Activated CD8-positive, alpha-beta memory T cell treated with anti-CD3 and anti-CD28 coated beads for 4 hours (primary cell): ENCODE measurements at regions not wholly inside any gene's neighbourhood (a gene's known extent, or its start where the extent isn't known, plus 50 kb on each side); places are given as distances from the start of the nearest gene placed in this dataset.

Source experiments
- DNase-seq, 2 donors: peaks; one replicate each; pipeline ENCODE4 v3.0.0-alpha.2; 2020; ENCODE audit warnings: low read depth in 2 of 2

DNA sequence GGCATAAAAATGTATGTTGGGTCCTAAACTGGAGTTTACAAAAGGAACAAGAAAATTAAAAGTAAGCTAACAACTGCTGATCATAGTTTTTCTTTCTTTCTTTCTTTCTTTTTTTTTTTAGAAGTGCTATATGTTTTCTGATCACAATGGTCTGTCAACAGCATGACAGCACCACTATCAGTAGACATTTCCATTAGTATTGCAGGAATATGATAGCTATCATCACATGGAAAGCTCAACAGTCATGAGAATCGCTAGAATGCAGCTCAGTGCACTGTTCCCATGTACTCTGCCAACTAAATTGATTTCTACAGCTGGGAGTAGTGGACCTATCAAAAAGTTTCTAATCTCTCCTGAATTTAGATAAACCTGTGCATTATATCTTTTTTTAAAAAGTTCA is 950.3 kb upstream of the ACVR2A start:
- no peak for DNase-seq

DNA sequence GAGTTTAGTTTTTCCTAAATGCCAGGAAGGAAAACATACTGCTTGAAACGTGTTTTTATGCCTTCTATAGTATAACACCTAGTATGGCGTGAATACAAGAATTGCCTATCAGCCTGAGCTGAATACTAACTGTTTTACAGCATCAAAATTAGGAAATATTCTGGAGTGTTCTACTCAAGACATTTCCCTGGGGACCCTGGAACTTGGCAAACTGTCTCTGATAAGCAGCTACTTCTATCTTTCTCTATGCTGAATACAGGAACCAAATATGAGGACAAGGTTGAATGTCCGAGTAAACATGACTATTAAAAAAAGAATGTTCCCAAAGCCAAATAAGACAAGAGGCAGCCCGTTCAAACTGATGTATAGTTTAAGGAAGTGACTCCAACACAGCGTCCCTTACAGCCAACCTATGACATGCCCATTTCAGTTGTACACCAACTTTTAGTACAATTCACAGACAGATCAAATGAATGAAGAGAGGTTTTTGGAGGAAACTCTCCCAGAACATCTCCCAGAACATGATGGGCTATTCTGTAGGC is 951.3 kb upstream of the ACVR2A start:
- DNase-seq, result no peak

DNA sequence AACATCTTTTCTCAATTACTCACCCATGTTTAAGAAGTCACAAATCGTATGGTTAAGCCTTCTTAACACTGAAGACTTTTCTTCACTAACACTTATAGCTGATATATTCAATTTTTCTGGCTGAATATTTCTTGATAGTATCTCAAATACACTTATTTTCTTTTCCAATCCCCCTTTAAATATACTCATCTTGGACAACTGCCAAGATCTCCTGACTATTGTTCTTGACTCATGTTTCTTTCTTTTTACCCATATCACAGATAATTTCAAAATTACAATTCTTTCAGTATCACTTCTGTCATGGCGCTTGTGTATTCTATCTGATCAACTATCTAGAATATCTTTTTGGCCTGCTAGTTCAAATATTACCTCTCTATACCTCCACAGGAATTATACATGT is 954.3 kb upstream of the ACVR2A start:
- no peak for DNase-seq

DNA sequence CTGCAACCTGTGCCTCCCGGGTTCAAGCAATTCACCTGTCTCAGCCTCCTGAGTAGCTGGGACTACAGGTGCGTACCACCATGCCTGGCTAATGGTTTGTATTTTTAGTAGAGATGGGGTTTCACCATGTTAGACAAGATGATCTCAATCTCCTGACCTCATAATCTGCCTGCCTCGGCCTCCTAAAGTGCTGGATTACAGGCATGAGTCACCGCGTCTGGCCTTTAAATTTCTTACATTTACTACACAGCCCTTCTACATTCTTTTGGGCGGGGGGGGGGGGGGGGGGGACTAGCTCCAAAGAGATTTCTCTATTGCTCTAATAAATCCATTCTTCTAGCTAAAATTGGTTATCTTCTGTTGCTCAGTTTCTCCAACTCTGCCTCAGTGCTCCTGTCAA is 964.9 kb upstream of the ACVR2A start:
- no peak for DNase-seq

DNA sequence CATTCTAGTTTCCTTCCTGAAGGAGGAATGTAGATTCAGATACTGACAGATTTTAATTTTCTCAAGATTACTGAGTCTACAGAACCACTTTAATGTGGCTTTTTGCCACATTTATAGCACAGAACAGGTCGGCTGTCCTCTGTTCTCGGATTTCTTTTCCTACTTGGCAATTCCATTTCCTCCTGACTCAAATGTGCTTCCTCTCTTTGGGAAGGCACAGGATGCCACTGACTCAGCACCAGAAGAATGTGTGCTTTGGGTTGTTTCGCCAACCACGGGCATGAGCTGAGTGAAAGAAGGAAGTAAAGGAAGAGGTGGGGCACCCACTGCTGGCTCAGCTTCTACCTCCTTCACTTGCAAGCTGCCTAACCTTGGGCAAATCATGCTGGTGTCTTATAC is 970.6 kb upstream of the ACVR2A start:
- no peak for DNase-seq

DNA sequence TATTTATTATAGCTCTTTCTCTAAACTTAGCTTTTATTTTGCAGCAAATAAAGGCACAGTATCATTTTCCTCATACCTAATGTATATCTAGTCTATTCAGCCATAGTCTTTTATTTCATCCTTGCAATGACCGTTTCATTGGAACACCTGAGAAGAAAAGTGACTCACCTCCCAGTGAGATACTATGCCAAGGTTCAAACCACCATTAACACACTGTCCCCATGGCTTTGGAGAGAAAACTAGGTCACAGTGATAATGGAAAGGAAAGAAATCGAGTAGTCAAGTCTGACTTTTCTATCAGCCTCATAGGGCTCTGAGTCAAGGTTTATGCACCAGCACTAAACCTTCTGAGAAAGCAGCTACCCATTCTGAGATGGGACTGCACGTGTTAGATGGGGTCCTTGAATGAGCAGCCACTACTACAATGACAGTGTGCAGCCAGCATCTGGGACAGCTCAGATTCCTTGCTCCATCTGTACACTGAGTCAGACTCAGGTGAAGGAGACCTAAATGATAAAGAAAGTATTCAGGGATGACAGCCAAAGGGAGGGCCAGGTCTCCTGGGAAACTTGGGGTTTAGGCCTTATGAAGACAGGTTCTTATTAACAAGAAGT is 971.1 kb upstream of the ACVR2A start:
- no peak for DNase-seq

DNA sequence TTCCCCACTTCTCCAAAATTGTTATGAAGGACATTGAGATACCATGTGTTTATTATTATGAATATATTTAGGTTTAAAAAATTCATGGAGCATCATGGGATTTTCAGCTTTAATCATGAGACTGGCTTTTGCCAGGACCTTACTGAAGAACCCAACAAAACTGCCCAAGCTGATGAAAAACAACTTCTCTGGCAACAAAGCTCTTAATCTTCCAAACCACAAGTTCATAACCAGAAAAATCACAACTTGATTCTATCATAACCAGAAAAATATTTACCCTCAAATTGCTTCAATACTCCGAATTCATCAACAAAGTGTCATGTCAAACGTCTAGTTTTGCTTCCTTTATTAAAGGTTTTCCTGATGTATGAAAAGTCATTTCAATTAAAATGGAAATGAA is 971.8 kb upstream of the ACVR2A start:
- no peak for DNase-seq

DNA sequence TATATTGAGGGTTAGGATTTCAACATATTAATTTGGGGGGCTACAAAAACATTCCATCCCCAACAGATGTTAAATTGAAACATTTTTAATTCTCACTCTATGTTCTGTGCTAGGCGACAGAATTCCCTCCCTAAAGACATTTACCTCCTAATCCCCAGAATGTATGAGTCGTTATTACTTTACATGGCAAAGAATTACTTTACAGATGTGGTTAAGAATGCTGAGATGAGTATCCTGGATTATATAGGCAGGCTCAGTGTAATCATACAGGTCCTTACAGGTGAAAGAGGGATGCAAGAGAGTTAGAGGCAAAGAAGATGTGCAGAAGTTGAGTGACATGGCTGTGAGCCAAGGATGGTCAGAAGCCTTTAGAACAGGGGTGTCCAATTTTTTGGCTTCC is 974.1 kb upstream of the ACVR2A start:
- DNase-seq, result no peak

DNA sequence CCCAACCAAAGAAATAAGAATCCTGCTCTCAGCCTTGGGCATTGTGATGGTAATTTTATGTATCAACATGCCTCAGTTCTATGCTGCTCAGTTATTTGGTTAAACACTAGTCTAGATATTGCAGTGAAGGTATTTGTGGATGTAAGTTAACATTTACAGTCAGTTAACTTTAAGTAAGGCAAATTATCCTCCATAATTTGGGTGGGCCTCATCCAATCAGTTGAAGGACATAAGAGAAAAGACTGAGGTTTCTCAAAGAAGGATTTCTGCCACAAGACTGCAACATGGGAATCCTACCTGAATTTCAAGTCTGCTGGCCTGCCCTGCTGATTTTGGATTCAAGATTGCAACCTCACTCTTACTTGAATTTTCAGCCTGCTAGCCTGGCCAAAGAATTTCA is 975.5 kb upstream of the ACVR2A start:
- DNase-seq, result no peak

DNA sequence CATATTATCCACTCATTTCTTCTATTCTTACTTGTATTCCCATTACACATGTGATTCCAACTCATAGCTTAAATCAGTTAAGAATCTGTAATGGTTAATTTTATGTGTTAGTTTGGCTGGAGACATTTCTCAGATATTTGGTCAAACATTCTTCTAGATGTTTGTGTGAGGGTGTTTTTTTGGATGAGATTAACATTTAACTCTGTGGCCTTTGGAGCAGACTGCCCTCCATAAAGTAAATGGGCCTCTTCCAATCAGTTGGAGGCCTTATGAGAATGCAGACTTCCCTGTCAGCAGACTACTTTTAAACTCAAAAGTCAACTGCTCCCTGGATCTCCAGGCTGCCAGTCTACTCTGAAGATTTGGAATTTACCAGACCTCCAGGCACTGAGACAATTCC is 976.8 kb upstream of the ACVR2A start:
- DNase-seq, result no peak

DNA sequence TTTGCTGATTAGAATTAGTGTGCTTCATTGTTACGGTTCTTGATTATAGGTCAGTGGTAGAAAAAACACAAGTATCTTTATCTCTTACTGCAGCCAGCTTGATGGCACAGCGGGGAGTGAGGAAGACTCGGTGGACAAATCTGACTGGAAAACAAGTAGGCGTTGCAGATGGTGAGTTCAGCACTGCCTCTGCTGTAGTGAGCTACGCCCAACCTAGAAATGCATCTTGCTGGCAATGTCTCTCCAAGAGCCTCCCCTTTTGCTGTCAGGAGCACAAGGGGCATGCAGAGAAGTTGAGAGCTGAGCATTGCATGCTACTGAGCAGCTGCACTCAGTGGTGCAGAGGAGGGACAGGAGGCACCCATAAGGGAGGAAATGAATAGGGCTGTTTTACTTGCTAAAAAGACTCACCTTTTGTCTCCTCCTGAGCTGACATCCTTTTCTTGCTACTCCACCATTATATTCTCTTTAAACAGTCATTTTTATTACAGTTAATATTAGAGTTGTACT is 977.3 kb upstream of the ACVR2A start:
- no peak for DNase-seq

DNA sequence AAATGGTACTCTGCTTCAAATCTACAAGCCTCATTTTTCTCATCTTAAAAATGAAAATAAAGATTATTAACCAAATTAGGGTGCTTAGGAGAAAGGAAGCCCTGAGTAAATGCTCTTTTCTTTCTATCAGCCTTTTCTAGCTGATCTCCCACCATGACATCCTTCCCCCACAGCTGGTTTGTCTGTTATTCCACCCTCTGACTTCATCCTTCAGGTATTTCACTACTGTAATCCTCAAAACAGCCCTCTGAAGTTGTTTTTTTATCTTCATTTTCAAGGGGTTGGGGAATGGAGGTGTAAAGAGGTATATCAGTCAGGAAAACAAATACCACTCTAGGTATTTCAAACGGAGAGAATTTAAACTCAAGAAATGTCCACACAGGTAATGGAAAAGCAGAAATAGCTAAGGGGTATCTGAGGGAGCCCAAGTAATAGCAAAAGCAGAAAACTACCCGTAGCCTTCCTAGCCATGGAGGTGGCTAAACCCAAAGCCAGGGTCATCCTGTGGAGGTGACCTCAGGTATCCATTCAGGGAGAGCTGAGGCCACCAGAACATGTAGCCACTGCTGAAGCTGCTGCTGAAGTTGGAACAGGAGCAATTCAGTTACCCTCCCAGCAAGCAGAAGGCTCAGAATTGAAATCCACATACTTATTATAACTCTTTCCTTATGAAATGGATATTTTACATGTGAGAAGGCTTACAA is 990.9 kb upstream of the ACVR2A start:
- DNase-seq, result no peak

DNA sequence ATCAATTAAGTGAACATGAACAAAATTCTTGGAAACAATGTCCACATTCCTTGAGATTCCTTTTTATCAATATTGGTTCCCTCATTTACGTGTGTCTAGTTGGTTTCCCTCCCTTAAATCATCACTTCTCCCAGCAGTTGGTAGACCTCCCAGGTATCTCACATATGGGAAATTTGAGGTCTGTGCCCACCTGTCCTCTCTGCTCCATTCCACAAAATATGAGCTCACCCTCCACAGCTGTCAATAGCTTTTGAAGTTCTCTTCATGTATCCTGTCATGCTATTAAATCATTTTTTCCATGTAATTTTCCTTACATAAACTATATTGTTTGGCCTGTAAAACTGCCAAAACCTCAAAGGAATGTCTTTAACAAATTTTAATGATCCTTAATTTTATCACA is 992.2 kb upstream of the ACVR2A start:
- DNase-seq, result no peak

DNA sequence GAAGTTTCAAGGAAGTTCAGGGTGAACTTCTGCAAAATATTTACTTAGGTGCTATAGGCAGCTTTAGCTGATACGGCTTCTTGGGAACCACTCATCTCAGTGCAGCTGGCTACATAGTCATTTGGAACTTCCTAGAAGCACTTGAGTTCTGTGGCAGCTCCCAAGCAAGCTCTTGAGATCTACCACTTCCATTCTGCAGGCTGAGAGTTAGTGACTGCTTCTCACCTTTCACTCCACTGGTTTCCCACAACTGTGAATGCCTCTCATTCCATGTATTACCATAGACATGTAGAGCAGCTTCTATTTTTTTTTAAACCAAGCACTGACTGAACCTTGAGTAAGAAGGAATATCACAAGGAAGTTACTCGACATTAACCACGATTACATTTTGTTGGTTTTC is 994.1 kb upstream of the ACVR2A start:
- no peak for DNase-seq

DNA sequence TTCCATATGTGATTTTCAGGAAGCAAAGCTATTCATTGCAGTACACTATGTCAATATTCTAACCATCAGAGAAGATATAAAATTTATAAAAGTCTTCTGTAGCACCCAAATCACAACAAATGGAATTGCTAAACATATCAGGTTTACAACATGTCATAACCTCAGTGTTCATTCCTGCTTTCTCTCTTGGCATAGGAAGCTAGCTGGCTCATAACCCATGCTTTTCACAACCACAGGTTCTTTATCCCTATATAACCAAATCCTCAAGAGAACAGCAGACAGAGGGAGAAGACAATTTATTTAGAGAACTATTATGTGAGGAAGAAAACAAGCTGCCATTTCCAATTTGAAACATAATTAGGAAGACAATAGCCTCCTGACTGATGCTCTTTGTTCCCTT is 997.0 kb upstream of the ACVR2A start:
- DNase-seq, result no peak

DNA sequence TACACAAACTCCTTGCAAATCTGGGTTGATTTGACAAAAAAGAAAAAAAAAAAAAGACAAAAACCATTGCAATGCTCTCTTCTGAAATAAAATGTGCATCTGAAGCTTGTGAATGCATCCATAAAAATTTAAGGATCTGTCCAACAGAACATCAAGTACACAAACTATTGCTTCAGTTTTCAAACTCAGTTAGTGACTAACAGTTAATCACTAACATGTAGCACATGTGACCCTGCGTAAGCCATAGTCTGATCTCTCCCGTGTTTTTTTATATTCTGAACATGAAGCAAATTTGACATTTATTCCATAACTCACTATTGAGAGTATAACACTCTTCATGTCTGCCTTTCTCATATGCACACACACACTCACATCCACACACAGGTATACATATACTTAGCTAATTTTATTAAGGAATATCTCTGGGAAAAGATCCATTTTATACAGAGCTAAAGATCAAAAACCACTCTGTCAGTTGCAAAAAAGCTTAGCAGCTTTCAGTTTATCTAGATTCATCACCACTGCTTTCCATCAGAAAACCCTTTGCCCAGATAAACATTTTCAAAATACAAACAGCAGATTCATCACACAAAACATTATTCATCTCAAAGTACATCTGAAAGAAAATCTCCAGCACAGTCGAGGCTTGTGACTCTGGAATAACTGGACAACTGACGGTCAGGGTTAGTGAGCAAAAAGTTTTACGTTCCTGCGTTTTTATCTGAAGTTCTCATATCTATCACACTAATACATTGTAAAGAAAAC is 1000.4 kb upstream of the ACVR2A start:
- no peak for DNase-seq

DNA sequence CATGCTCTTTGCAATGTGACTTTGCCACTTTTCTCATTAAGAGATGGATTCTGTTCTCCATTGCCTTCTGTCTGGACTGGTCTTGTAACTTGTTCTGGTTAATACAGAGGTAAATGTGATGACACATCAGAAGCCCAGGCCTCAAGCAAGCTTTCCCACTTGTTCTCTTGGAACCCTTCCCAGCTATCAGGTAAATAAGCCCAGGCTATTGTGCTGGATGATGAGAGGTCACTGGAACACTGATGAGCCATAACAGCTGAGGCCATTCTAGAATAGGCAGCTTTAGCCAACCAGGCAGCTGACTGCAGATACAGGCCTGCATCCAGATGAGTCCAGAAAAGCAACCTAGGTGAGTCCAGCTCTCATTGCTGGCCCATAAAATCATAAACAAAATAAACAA is 1007.0 kb upstream of the ACVR2A start:
- DNase-seq, result no peak

DNA sequence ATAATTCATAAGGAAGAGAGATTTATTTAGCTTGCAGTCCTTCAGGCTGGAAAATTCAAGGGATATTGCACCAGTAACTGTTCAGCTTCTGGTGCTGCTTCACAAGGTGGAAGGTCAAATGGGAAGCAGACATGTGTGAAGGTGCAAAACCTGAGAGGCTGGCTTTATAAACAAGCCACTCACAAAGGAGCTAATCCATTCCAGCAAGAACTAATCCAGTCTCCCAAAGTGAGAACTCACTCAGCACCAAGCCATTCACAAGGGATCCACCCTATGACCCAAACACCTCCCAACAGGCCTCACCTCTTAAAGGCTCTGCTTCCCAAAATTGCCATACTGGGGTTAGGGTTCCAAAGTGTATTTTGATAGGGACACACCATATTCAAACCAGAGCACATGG is 1018.4 kb upstream of the ACVR2A start:
- no peak for DNase-seq

DNA sequence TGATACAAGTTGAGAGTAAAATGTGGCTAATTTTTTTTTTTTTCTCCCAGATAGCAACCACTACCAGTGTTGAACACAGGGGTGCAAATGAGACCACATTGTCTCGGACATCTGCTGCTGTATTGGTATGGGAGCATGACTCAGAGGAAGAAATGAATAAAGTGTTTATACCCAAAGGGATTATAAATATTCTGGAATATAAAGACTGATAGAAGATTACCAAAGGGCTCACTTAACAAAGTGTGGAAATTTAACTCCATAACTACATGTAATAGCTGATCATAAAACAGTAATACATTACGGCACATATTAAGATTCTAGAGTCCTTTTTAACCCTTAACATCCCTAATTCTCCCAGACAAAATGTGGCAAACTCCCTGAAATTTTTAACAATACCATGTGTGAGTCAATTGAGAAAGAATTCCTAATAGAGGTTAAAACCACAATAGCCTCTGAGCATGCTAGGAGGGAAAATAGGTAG is 1023.0 kb upstream of the ACVR2A start:
- DNase-seq, result no peak

DNA sequence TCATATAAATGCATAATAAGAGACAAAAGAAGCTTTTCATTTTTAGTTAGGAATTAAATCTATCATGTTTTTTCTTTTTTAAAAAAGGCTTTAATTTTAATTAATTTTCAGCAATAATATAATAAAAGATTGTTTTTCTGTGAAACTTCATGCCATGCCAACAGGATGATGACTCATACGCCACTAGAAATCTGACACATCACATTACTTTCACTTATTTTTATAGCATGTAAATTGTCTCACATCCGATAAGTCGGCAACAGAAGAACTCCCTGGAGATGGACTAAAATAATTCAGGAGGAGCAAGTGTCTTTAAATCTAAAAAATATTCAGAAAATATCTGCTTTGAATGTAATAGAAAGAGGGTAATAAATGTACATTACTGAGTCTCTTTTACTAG is 1024.2 kb upstream of the ACVR2A start:
- DNase-seq, result no peak

DNA sequence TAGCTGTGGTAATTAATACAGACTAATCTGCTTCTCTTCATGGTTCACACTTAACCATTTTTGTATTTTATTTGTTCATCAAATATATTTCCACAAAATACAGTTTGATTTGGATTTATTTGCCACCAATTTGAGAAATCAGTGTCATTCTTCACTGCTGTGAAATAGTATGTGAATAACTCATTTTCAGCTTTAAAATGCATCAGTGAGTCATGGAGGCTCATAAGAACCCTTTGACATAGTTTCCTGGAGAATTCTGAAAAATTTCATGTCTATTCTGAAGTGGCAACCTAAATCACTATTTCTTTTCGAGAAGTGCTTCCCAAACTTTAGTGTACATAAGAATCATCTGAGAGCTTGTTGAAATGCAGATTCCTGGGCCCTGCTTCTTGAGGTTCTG is 1026.7 kb upstream of the ACVR2A start:
- DNase-seq, result no peak

DNA sequence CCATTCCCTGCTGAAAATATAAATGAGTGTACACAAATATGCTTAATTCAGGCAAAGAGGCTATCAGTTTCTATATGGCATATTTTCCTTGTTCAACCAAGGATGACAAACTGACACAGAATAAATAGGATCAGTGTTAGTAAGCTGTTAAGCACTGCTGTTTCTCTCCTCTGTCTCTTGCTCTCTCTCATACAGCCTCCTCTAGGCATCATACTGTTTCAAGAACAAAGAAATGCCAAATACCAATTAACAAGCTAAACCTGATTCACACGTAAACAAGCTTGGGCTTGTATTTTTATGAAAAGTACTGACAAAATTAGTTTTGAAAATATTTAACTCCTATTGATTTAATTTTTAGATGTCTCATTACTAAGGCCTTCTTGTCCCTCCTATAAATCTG is 1027.2 kb upstream of the ACVR2A start:
- DNase-seq, result no peak

DNA sequence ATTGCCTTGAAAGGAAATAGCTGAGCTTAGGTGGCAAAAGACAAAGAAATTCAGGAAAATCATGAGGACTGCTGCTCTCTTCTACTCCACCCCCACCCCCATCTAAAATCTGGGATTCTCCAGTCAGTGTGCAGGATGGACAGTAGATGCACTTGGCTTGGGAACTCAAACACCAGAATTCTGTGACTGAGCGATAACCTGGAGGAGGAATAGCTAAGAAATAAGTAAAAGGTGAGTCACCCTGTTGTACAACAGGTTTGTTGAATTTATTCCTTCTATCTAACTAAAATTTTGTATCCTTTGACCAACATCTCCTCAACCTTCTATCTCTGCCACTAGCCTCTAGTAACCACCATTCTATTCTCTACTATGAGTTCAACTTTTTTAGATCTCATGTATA is 1029.9 kb upstream of the ACVR2A start:
- DNase-seq, result no peak
